ENCODE measurements at regions not wholly inside any gene's neighbourhood (a gene's known extent, or its start where the extent isn't known, plus 50 kb on each side); places are given as distances from the start of the nearest gene placed in this dataset.

DNA sequence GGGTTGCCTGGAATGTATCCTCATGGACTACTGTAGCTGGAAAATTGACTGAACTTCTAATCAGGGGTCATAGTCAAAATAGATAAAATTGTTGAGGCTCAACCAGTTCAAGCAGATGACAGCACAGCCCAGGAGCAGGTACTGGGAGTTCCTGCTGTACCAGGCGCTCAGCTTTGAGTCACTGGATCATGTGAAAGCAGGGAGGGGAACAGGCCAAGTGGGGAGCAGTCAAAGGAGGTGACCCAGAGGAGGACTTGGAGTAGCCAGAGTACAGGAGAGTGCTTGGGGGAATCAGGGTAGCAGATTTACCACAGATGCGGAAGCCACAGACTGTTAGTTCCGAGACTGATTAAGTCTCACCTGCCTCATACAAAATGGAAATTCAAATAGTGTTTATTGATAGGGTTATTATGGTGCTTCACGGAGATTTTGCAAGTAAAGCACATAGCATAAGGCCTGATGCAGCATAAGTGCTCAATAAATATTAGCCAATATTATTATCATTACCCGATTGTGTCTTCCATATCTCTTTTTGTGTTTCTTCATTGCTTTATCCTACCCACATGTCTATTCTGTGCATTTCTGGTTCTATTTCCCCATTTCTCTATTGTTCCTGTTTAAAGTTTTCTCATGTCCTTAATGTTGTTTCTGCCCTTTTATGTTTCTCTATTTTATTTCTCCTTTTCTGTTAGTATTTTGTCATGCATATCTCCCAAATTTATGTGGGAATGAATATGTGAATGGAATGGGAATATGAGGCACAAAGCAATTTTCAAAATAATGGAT lies 369.2 kb upstream of the MCTP2 start:
- WGBS, result 75% methylated on average over 5 of the region's 5 CpGs
- Histone ChIP-seq H3K4me2 (ENCODE audit: low read length, poor library complexity, severe bottlenecking) (no peak overlapping the region), H3K9ac (ENCODE audit: low read length) (no peak overlapping the region), H3K14ac (ENCODE audit: low read length in 2 of 2) (no peak overlapping the region), H4K91ac (ENCODE audit: low read length) (no peak overlapping the region), H2BK15ac (ENCODE audit: low read depth, poor library complexity, severe bottlenecking) (no peak overlapping the region), H3K4me3 (ENCODE audit: insufficient read depth in 1 of 2, low read depth in 1 of 2, low read length in 2 of 2) (no peak overlapping the region), H2BK120ac (ENCODE audit: low read depth, low read length) (no peak overlapping the region), H3K27ac (ENCODE audit: low read length, poor library complexity, severe bottlenecking) (no peak overlapping the region), H3K4me1 (ENCODE audit: control insufficient read depth, insufficient read depth, low read depth, low read length) (no peaks in the 10 kb centered on the region), H2AK5ac (ENCODE audit: low read length, severe bottlenecking) (no peak overlapping the region), H2BK12ac (ENCODE audit: low read length in 2 of 2) (no peak overlapping the region), H3K9me3 (ENCODE audit: control insufficient read depth, low read length) (no peaks in the 10 kb centered on the region), H4K8ac (ENCODE audit: low read length) (no peak overlapping the region), H3K23ac (ENCODE audit: low read length in 2 of 2) (no peak overlapping the region), H3K79me1 (replicated peaks; ENCODE audit: low read length, poor library complexity, severe bottlenecking) (no peaks in the 10 kb centered on the region), H2BK5ac (ENCODE audit: low read depth, low read length, poor library complexity, severe bottlenecking) (no peak overlapping the region), H2AFZ (ENCODE audit: low read depth, low read length) (no peak overlapping the region), H3K36me3 (ENCODE audit: control insufficient read depth in 1 of 2, insufficient read depth in 2 of 2, low read depth in 1 of 2, low read length in 2 of 2) (no peaks in the 10 kb centered on the region), H3K18ac (ENCODE audit: low read depth in 1 of 2, low read length in 2 of 2) (no peak overlapping the region), H3K4ac (ENCODE audit: low read depth in 1 of 2, low read length in 2 of 2) (no peak overlapping the region), H3K27me3 (ENCODE audit: control insufficient read depth in 1 of 2, insufficient read depth in 1 of 2, low read length in 2 of 2) (no peaks in the 10 kb centered on the region)
- no peak for DNase-seq

DNA sequence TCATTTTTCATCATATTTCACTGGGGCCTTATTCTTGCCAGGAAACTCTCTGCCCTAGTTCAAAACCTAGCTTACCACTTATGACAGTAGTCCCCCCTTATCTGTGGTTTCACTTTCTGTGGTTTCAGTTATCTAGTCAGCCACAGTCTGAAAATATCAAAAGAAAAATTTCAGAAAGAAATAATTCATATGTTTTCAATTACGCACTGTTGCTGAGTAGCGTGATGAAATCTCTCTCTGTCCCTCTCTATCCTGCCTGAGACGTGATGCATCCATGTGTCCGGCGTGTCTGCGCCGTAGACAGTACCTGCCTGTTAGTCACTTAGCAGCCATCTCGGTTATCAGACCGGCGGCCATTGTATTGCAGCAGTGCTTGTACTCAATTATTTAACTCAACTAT lies 369.9 kb upstream of the MCTP2 start:
- no peak overlapping the region for H2BK15ac ChIP-seq (ENCODE audit: low read depth, poor library complexity, severe bottlenecking)
- no peak overlapping the region for H2BK5ac ChIP-seq (ENCODE audit: low read depth, low read length, poor library complexity, severe bottlenecking)
- DNase-seq, result no peak
- H3K79me1 ChIP-seq (replicated peaks; ENCODE audit: low read length, poor library complexity, severe bottlenecking), result no peaks in the 10 kb centered on the region
- no peak overlapping the region for H3K4ac ChIP-seq (ENCODE audit: low read depth in 1 of 2, low read length in 2 of 2)
- H3K23ac ChIP-seq (ENCODE audit: low read length in 2 of 2), result no peak overlapping the region
- no peak overlapping the region for H4K8ac ChIP-seq (ENCODE audit: low read length)
- no peaks in the 10 kb centered on the region for H3K36me3 ChIP-seq (ENCODE audit: control insufficient read depth in 1 of 2, insufficient read depth in 2 of 2, low read depth in 1 of 2, low read length in 2 of 2)
- H3K14ac ChIP-seq (ENCODE audit: low read length in 2 of 2), result no peak overlapping the region
- H2BK12ac ChIP-seq (ENCODE audit: low read length in 2 of 2), result no peak overlapping the region
- H3K4me2 ChIP-seq (ENCODE audit: low read length, poor library complexity, severe bottlenecking), result no peak overlapping the region
- WGBS, result 96% methylated on average over 7 of the region's 10 CpGs
- no peak overlapping the region for H4K91ac ChIP-seq (ENCODE audit: low read length)
- H3K27me3 ChIP-seq (ENCODE audit: control insufficient read depth in 1 of 2, insufficient read depth in 1 of 2, low read length in 2 of 2), result no peaks in the 10 kb centered on the region
- no peak overlapping the region for H3K27ac ChIP-seq (ENCODE audit: low read length, poor library complexity, severe bottlenecking)
- peak overlapping the region in 1 of 2 experiments; percentile 57 for H3K4me3 ChIP-seq (ENCODE audit: insufficient read depth in 1 of 2, low read depth in 1 of 2, low read length in 2 of 2)
- no peak overlapping the region for H3K18ac ChIP-seq (ENCODE audit: low read depth in 1 of 2, low read length in 2 of 2)
- peak overlapping the region; percentile 66 for H3K9ac ChIP-seq (ENCODE audit: low read length)
- no peaks in the 10 kb centered on the region for H3K4me1 ChIP-seq (ENCODE audit: control insufficient read depth, insufficient read depth, low read depth, low read length)
- no peak overlapping the region for H2AFZ ChIP-seq (ENCODE audit: low read depth, low read length)
- H3K9me3 ChIP-seq (ENCODE audit: control insufficient read depth, low read length), result no peaks in the 10 kb centered on the region
- H2BK120ac ChIP-seq (ENCODE audit: low read depth, low read length), result no peak overlapping the region
- no peak overlapping the region for H2AK5ac ChIP-seq (ENCODE audit: low read length, severe bottlenecking)

DNA sequence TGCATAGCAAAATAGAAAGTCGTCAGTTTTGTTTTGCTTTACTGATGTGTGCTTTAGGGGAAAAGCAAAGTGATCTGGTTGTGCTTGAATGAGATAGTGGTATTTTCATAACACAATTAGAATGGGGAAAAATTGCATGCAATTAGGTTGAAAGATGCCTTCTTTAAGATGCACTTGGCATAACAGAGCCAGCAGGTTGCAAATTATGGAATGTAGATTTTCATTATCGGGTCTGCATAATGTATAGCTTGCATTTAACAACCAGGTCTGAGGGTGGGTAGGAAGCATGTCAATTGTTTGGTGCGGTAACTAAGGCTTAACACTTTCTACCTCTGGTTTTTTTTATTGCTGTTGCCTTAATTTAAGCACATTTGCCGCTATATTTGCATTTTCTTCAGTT lies 370.7 kb upstream of the MCTP2 start:
- no peak overlapping the region for H2AK5ac ChIP-seq (ENCODE audit: low read length, severe bottlenecking)
- H4K91ac ChIP-seq (ENCODE audit: low read length), result no peak overlapping the region
- no peaks in the 10 kb centered on the region for H3K9me3 ChIP-seq (ENCODE audit: control insufficient read depth, low read length)
- no peak overlapping the region for H3K18ac ChIP-seq (ENCODE audit: low read depth in 1 of 2, low read length in 2 of 2)
- no peaks in the 10 kb centered on the region for H3K4me1 ChIP-seq (ENCODE audit: control insufficient read depth, insufficient read depth, low read depth, low read length)
- H2BK120ac ChIP-seq (ENCODE audit: low read depth, low read length), result no peak overlapping the region
- H3K9ac ChIP-seq (ENCODE audit: low read length), result no peak overlapping the region
- H2BK15ac ChIP-seq (ENCODE audit: low read depth, poor library complexity, severe bottlenecking), result no peak overlapping the region
- H3K23ac ChIP-seq (ENCODE audit: low read length in 2 of 2), result no peak overlapping the region
- no peak overlapping the region for H2AFZ ChIP-seq (ENCODE audit: low read depth, low read length)
- H3K14ac ChIP-seq (ENCODE audit: low read length in 2 of 2), result no peak overlapping the region
- no peak overlapping the region for H3K27ac ChIP-seq (ENCODE audit: low read length, poor library complexity, severe bottlenecking)
- no peaks in the 10 kb centered on the region for H3K36me3 ChIP-seq (ENCODE audit: control insufficient read depth in 1 of 2, insufficient read depth in 2 of 2, low read depth in 1 of 2, low read length in 2 of 2)
- DNase-seq, result no peak
- H4K8ac ChIP-seq (ENCODE audit: low read length), result no peak overlapping the region
- H3K4me3 ChIP-seq (ENCODE audit: insufficient read depth in 1 of 2, low read depth in 1 of 2, low read length in 2 of 2), result no peak overlapping the region
- no peak overlapping the region for H3K4me2 ChIP-seq (ENCODE audit: low read length, poor library complexity, severe bottlenecking)
- H3K27me3 ChIP-seq (ENCODE audit: control insufficient read depth in 1 of 2, insufficient read depth in 1 of 2, low read length in 2 of 2), result no peaks in the 10 kb centered on the region
- 85% methylated on average over 4 of the region's 4 CpGs for WGBS
- no peak overlapping the region for H2BK12ac ChIP-seq (ENCODE audit: low read length in 2 of 2)
- no peak overlapping the region for H3K4ac ChIP-seq (ENCODE audit: low read depth in 1 of 2, low read length in 2 of 2)
- no peak overlapping the region for H2BK5ac ChIP-seq (ENCODE audit: low read depth, low read length, poor library complexity, severe bottlenecking)
- no peaks in the 10 kb centered on the region for H3K79me1 ChIP-seq (replicated peaks; ENCODE audit: low read length, poor library complexity, severe bottlenecking)

DNA sequence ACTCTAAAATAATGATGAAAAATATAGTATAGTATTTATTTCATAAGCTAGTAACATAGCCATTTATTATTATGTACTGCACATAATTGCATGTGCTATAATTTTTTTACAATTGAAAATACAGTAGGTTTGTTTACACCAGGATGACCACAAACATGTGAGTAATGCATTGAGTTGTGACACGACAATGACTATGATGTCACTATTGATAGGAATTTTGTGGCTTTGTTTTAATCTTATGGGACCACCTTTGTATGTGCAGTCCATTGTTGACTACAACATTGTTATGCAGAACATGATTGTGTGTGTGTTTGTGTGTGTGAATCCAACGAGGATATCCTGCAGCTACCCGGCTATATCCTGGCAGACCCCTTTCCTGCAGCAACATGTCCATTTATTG lies 372.2 kb upstream of the MCTP2 start:
- no peak overlapping the region for H3K4me3 ChIP-seq (ENCODE audit: insufficient read depth in 1 of 2, low read depth in 1 of 2, low read length in 2 of 2)
- H3K9me3 ChIP-seq (ENCODE audit: control insufficient read depth, low read length), result no peaks in the 10 kb centered on the region
- H4K91ac ChIP-seq (ENCODE audit: low read length), result no peak overlapping the region
- no peaks in the 10 kb centered on the region for H3K79me1 ChIP-seq (replicated peaks; ENCODE audit: low read length, poor library complexity, severe bottlenecking)
- H4K8ac ChIP-seq (ENCODE audit: low read length), result no peak overlapping the region
- DNase-seq, result no peak
- H3K4me2 ChIP-seq (ENCODE audit: low read length, poor library complexity, severe bottlenecking), result no peak overlapping the region
- H2BK15ac ChIP-seq (ENCODE audit: low read depth, poor library complexity, severe bottlenecking), result no peak overlapping the region
- no peak overlapping the region for H2AK5ac ChIP-seq (ENCODE audit: low read length, severe bottlenecking)
- no peak overlapping the region for H3K4ac ChIP-seq (ENCODE audit: low read depth in 1 of 2, low read length in 2 of 2)
- no peaks in the 10 kb centered on the region for H3K4me1 ChIP-seq (ENCODE audit: control insufficient read depth, insufficient read depth, low read depth, low read length)
- H3K27me3 ChIP-seq (ENCODE audit: control insufficient read depth in 1 of 2, insufficient read depth in 1 of 2, low read length in 2 of 2), result no peaks in the 10 kb centered on the region
- no peak overlapping the region for H2BK5ac ChIP-seq (ENCODE audit: low read depth, low read length, poor library complexity, severe bottlenecking)
- H3K36me3 ChIP-seq (ENCODE audit: control insufficient read depth in 1 of 2, insufficient read depth in 2 of 2, low read depth in 1 of 2, low read length in 2 of 2), result no peaks in the 10 kb centered on the region
- H3K23ac ChIP-seq (ENCODE audit: low read length in 2 of 2), result no peak overlapping the region
- WGBS, result 60% methylated on average over 3 of the region's 3 CpGs
- H3K9ac ChIP-seq (ENCODE audit: low read length), result no peak overlapping the region
- no peak overlapping the region for H2AFZ ChIP-seq (ENCODE audit: low read depth, low read length)
- no peak overlapping the region for H3K18ac ChIP-seq (ENCODE audit: low read depth in 1 of 2, low read length in 2 of 2)
- H2BK12ac ChIP-seq (ENCODE audit: low read length in 2 of 2), result no peak overlapping the region
- H2BK120ac ChIP-seq (ENCODE audit: low read depth, low read length), result no peak overlapping the region
- H3K27ac ChIP-seq (ENCODE audit: low read length, poor library complexity, severe bottlenecking), result no peak overlapping the region
- no peak overlapping the region for H3K14ac ChIP-seq (ENCODE audit: low read length in 2 of 2)
